ENCODE measurements at regions not wholly inside any gene's neighbourhood (a gene's known extent, or its start where the extent isn't known, plus 50 kb on each side); places are given as distances from the start of the nearest gene placed in this dataset.

DNA sequence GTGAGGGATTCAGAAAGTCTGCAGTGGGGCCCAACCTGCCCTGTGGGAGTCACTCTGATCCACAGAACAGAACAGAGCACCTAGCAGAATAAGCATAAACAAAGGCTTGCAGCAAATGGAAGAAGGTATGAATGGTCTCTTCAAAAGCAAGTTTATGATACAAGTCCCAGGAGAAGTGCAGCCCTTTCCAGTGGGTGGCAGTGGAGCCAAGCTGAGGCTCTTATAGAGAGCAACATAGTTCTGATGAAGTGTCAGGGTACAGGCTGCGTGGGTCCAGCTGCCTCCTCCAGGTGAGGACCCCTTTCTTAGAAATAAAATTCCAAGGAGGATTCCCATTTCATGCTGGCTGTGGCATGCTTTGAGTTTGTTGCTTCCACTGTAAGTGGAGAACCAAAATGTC lies 88.8 kb upstream of the PAK3 start:
- Histone ChIP-seq H3K27me3 (replicated peaks in 1 of 2; ENCODE audit: control insufficient read depth in 2 of 2, insufficient read depth in 2 of 2, low read length in 1 of 2) (no peaks in the 10 kb centered on the region), H3K9me3 (replicated peaks; ENCODE audit: control insufficient read depth, insufficient read depth, low read length) (no peaks in the 10 kb centered on the region), H3K36me3 (ENCODE audit: control insufficient read depth in 2 of 2, insufficient read depth in 2 of 2, low read length in 1 of 2) (no peaks in the 10 kb centered on the region), H3K27ac (ENCODE audit: control insufficient read depth, insufficient read depth) (no peak overlapping the region), H4K20me1 (ENCODE audit: control insufficient read depth, insufficient read depth) (no peaks in the 10 kb centered on the region), H3K9ac (ENCODE audit: control insufficient read depth, insufficient read depth, low read length) (no peak overlapping the region), H3K4me3 (no peak overlapping the region), H3K4me2 (ENCODE audit: control insufficient read depth, insufficient read depth) (no peak overlapping the region), H2AFZ (ENCODE audit: control insufficient read depth, low read depth, low read length) (no peak overlapping the region), H3K4me1 (ENCODE audit: control insufficient read depth, insufficient read depth, low read length) (no peaks in the 10 kb centered on the region), H3K79me2 (ENCODE audit: control insufficient read depth, insufficient read depth, low read length) (no peaks in the 10 kb centered on the region)
- ChIA-PET CTCF (no interaction called here), SMC1A (ENCODE audit: uncharacterized antibody, unreplicated experiment) (no interaction called here), RAD21 (ENCODE audit: unreplicated experiment) (no interaction called here), POLR2A (no interaction called here)
- FAIRE-seq, result no peak
- 50% methylated on average over 1 of the region's 1 CpG for WGBS (ENCODE audit: insufficient coverage, insufficient replicate concordance, low lambda C conversion rate, missing lambda C conversion rate)
- ATAC-seq, result no peak
- no TSS peak for BruUV-seq (replicated peaks)
- in situ Hi-C loops (cut with MboI) (no loop called here), intact Hi-C loops (cut with micrococcal nuclease; ENCODE audit: unreplicated experiment) (no loop called here)
- DNase-seq (ENCODE audit: low read depth, low spot score), result no peak
- TF ChIP-seq BMI1 (IDR thresholded peaks at IDR 0.05; ENCODE audit: borderline replicate concordance) (no peak), CREB1 (IDR thresholded peaks at IDR 0.05; ENCODE audit: low read depth) (no peak), KDM1A (IDR thresholded peaks at IDR 0.05; ENCODE audit: borderline replicate concordance) (no peak), NRF1 (conservative IDR thresholded peaks at IDR 0.05; ENCODE audit: low read depth, low read length) (no peak), ATF7 (IDR thresholded peaks at IDR 0.05; ENCODE audit: low read depth) (no peak), KAT2A (conservative IDR thresholded peaks at IDR 0.05; ENCODE audit: control insufficient read depth, low read depth, low read length) (no peak), ZNF24 (IDR thresholded peaks at IDR 0.05) (no peak), ASH2L (IDR thresholded peaks at IDR 0.05; ENCODE audit: borderline replicate concordance, low read depth) (no peak)
- TF ChIP-seq, protein P1, sequence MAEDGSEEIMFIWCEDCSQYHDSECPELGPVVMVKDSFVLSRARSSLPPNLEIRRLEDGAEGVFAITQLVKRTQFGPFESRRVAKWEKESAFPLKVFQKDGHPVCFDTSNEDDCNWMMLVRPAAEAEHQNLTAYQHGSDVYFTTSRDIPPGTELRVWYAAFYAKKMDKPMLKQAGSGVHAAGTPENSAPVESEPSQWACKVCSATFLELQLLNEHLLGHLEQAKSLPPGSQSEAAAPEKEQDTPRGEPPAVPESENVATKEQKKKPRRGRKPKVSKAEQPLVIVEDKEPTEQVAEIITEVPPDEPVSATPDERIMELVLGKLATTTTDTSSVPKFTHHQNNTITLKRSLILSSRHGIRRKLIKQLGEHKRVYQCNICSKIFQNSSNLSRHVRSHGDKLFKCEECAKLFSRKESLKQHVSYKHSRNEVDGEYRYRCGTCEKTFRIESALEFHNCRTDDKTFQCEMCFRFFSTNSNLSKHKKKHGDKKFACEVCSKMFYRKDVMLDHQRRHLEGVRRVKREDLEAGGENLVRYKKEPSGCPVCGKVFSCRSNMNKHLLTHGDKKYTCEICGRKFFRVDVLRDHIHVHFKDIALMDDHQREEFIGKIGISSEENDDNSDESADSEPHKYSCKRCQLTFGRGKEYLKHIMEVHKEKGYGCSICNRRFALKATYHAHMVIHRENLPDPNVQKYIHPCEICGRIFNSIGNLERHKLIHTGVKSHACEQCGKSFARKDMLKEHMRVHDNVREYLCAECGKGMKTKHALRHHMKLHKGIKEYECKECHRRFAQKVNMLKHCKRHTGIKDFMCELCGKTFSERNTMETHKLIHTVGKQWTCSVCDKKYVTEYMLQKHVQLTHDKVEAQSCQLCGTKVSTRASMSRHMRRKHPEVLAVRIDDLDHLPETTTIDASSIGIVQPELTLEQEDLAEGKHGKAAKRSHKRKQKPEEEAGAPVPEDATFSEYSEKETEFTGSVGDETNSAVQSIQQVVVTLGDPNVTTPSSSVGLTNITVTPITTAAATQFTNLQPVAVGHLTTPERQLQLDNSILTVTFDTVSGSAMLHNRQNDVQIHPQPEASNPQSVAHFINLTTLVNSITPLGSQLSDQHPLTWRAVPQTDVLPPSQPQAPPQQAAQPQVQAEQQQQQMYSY (CRISPR knock-in tag; IDR thresholded peaks at IDR 0.05), result no peak
- TF ChIP-seq, protein P2, sequence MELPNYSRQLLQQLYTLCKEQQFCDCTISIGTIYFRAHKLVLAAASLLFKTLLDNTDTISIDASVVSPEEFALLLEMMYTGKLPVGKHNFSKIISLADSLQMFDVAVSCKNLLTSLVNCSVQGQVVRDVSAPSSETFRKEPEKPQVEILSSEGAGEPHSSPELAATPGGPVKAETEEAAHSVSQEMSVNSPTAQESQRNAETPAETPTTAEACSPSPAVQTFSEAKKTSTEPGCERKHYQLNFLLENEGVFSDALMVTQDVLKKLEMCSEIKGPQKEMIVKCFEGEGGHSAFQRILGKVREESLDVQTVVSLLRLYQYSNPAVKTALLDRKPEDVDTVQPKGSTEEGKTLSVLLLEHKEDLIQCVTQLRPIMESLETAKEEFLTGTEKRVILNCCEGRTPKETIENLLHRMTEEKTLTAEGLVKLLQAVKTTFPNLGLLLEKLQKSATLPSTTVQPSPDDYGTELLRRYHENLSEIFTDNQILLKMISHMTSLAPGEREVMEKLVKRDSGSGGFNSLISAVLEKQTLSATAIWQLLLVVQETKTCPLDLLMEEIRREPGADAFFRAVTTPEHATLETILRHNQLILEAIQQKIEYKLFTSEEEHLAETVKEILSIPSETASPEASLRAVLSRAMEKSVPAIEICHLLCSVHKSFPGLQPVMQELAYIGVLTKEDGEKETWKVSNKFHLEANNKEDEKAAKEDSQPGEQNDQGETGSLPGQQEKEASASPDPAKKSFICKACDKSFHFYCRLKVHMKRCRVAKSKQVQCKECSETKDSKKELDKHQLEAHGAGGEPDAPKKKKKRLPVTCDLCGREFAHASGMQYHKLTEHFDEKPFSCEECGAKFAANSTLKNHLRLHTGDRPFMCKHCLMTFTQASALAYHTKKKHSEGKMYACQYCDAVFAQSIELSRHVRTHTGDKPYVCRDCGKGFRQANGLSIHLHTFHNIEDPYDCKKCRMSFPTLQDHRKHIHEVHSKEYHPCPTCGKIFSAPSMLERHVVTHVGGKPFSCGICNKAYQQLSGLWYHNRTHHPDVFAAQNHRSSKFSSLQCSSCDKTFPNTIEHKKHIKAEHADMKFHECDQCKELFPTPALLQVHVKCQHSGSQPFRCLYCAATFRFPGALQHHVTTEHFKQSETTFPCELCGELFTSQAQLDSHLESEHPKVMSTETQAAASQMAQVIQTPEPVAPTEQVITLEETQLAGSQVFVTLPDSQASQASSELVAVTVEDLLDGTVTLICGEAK (IDR thresholded peaks at IDR 0.05; ENCODE audit: borderline replicate concordance), result no peak
- TF ChIP-seq, protein P3, sequence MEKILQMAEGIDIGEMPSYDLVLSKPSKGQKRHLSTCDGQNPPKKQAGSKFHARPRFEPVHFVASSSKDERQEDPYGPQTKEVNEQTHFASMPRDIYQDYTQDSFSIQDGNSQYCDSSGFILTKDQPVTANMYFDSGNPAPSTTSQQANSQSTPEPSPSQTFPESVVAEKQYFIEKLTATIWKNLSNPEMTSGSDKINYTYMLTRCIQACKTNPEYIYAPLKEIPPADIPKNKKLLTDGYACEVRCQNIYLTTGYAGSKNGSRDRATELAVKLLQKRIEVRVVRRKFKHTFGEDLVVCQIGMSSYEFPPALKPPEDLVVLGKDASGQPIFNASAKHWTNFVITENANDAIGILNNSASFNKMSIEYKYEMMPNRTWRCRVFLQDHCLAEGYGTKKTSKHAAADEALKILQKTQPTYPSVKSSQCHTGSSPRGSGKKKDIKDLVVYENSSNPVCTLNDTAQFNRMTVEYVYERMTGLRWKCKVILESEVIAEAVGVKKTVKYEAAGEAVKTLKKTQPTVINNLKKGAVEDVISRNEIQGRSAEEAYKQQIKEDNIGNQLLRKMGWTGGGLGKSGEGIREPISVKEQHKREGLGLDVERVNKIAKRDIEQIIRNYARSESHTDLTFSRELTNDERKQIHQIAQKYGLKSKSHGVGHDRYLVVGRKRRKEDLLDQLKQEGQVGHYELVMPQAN (conservative IDR thresholded peaks at IDR 0.05), result no peak
- TF ChIP-seq, protein P4, sequence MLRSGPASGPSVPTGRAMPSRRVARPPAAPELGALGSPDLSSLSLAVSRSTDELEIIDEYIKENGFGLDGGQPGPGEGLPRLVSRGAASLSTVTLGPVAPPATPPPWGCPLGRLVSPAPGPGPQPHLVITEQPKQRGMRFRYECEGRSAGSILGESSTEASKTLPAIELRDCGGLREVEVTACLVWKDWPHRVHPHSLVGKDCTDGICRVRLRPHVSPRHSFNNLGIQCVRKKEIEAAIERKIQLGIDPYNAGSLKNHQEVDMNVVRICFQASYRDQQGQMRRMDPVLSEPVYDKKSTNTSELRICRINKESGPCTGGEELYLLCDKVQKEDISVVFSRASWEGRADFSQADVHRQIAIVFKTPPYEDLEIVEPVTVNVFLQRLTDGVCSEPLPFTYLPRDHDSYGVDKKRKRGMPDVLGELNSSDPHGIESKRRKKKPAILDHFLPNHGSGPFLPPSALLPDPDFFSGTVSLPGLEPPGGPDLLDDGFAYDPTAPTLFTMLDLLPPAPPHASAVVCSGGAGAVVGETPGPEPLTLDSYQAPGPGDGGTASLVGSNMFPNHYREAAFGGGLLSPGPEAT (IDR thresholded peaks at IDR 0.05; ENCODE audit: low read depth), result no peak
- TF ChIP-seq, protein P5, sequence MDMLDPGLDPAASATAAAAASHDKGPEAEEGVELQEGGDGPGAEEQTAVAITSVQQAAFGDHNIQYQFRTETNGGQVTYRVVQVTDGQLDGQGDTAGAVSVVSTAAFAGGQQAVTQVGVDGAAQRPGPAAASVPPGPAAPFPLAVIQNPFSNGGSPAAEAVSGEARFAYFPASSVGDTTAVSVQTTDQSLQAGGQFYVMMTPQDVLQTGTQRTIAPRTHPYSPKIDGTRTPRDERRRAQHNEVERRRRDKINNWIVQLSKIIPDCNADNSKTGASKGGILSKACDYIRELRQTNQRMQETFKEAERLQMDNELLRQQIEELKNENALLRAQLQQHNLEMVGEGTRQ (IDR thresholded peaks at IDR 0.05; ENCODE audit: borderline replicate concordance, low read depth, low read length), result no peak
